ENCODE measurements at regions not wholly inside any gene's neighbourhood (a gene's known extent, or its start where the extent isn't known, plus 50 kb on each side); places are given as distances from the start of the nearest gene placed in this dataset.
"Not testable (repeated sequence)": the region's sequence is repeated elsewhere in the genome, so short reads cannot be mapped to it uniquely, and the experiment has no call there.

DNA sequence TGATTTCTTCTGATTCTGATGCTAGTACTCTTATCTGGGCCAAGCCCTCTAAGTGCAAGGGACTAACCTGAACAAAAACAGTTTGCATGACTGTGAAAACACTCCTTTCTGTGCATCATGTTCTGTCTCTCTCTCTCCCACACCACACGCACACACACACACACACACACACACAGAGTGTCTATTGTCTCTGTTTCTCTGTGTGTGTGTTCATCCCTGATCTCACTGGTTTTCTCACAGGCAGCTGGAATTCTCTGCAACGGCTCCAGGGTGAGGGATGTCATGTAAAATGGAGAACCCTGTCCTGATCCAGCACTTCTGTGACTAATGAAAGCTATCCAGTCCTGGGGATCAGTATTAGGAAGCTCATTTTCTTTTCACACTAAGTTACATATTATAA is 453.1 kb upstream of the RGMB start:
- no peaks in the 10 kb centered on the region for H3K27me3 ChIP-seq (ENCODE audit: insufficient read depth, low read depth)
- H3K4me3 ChIP-seq (IDR thresholded peaks at IDR 0.05; ENCODE audit: insufficient read depth, low read depth, low read length) = no peak overlapping the region
- no peak overlapping the region for H3K4me2 ChIP-seq
- H4K20me1 ChIP-seq (ENCODE audit: insufficient read depth) = no peaks in the 10 kb centered on the region
- no peak overlapping the region for H3K27ac ChIP-seq
- no peaks in the 10 kb centered on the region for H3K79me2 ChIP-seq (ENCODE audit: insufficient read depth, low read depth)
- no peak overlapping the region for H2AFZ ChIP-seq (ENCODE audit: low read depth)
- no peaks in the 10 kb centered on the region for H3K36me3 ChIP-seq (ENCODE audit: insufficient read depth)
- no peak overlapping the region for H3K9ac ChIP-seq
- H3K4me1 ChIP-seq (ENCODE audit: low read depth, poor library complexity, severe bottlenecking) = no peaks in the 10 kb centered on the region
- TF ChIP-seq, protein P1, sequence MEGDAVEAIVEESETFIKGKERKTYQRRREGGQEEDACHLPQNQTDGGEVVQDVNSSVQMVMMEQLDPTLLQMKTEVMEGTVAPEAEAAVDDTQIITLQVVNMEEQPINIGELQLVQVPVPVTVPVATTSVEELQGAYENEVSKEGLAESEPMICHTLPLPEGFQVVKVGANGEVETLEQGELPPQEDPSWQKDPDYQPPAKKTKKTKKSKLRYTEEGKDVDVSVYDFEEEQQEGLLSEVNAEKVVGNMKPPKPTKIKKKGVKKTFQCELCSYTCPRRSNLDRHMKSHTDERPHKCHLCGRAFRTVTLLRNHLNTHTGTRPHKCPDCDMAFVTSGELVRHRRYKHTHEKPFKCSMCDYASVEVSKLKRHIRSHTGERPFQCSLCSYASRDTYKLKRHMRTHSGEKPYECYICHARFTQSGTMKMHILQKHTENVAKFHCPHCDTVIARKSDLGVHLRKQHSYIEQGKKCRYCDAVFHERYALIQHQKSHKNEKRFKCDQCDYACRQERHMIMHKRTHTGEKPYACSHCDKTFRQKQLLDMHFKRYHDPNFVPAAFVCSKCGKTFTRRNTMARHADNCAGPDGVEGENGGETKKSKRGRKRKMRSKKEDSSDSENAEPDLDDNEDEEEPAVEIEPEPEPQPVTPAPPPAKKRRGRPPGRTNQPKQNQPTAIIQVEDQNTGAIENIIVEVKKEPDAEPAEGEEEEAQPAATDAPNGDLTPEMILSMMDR (conservative IDR thresholded peaks at IDR 0.05; ENCODE audit: low read depth, low read length) = no peak

DNA sequence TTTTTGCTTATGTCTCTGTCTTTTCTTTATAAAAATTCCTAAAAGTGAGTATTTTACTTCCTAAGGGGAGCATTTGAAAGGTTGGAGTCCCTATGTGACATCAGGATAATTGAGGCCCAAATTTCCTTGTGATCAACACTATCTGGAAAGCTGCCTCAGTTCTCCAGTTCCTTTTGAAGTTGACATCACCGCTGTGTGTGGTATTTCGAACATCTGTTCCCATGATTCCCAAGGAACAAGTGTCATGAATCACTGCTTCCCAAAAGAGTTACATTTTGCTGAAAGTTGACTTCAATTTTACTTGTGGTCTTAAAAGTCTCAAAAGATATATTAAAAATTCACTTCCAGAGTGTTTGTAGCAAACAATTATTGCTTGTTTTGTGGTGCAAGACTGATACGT is 452.1 kb upstream of the RGMB start:
- Histone ChIP-seq H3K4me2 (no peak overlapping the region), H3K36me3 (ENCODE audit: insufficient read depth) (no peaks in the 10 kb centered on the region), H3K9ac (no peak overlapping the region), H3K27me3 (ENCODE audit: insufficient read depth, low read depth) (no peaks in the 10 kb centered on the region), H3K27ac (no peak overlapping the region), H4K20me1 (ENCODE audit: insufficient read depth) (no peaks in the 10 kb centered on the region), H2AFZ (ENCODE audit: low read depth) (no peak overlapping the region), H3K4me3 (IDR thresholded peaks at IDR 0.05; ENCODE audit: insufficient read depth, low read depth, low read length) (no peak overlapping the region), H3K4me1 (ENCODE audit: low read depth, poor library complexity, severe bottlenecking) (no peaks in the 10 kb centered on the region), H3K79me2 (ENCODE audit: insufficient read depth, low read depth) (no peaks in the 10 kb centered on the region)
- TF ChIP-seq, protein P1 (conservative IDR thresholded peaks at IDR 0.05; ENCODE audit: low read depth, low read length) = no peak

DNA sequence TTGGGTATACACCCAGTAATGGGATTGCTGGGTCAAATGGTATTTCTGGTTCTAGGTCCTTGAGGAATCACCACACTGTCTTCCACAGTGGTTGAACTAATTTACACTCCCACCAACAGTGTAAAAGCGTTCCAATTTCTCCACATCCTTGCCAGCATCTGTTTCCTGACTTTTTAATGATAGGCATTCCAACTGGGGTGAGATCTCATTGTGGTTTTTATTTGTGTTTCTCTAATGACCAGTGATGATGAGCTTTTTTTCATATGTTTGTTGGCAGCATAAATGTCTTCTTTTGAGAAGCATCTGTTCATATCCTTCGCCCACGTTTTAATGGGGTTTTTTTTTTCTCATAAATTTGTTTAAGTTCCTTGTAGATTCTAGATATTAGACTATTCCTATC is 448.3 kb upstream of the RGMB start:
- not testable (repeated sequence) for H4K20me1 ChIP-seq (ENCODE audit: insufficient read depth); H3K27me3 ChIP-seq (ENCODE audit: insufficient read depth, low read depth); H3K4me2 ChIP-seq; H3K36me3 ChIP-seq (ENCODE audit: insufficient read depth); H3K4me1 ChIP-seq (ENCODE audit: low read depth, poor library complexity, severe bottlenecking); H3K4me3 ChIP-seq (IDR thresholded peaks at IDR 0.05; ENCODE audit: insufficient read depth, low read depth, low read length); H2AFZ ChIP-seq (ENCODE audit: low read depth); H3K27ac ChIP-seq; H3K9ac ChIP-seq; H3K79me2 ChIP-seq (ENCODE audit: insufficient read depth, low read depth)

DNA sequence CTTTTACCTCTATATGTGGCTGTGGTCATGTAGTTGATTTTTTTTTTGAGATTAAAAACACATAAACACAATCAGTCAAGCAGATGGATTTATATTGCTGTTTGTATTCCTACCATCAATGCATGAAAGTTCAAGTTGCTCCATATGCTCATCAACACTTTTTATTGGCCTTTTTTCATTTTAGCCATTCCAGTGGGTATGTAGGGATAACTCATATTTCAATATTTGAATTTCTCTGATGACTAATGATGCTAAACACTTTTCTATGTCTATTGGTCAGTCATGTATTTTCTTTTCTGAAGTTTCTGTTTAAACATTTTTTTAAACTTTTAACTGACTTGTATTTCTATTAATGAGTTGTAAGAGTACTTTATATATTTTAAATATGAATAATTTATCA is 445.4 kb upstream of the RGMB start:
- Histone ChIP-seq H3K36me3 (ENCODE audit: insufficient read depth) (no peaks in the 10 kb centered on the region), H3K9ac (no peak overlapping the region), H3K4me3 (IDR thresholded peaks at IDR 0.05; ENCODE audit: insufficient read depth, low read depth, low read length) (no peak overlapping the region), H4K20me1 (ENCODE audit: insufficient read depth) (no peaks in the 10 kb centered on the region), H2AFZ (ENCODE audit: low read depth) (no peak overlapping the region), H3K79me2 (ENCODE audit: insufficient read depth, low read depth) (no peaks in the 10 kb centered on the region), H3K4me2 (no peak overlapping the region), H3K27ac (no peak overlapping the region), H3K4me1 (ENCODE audit: low read depth, poor library complexity, severe bottlenecking) (no peaks in the 10 kb centered on the region), H3K27me3 (ENCODE audit: insufficient read depth, low read depth) (no peaks in the 10 kb centered on the region)
- TF ChIP-seq, protein P1 (conservative IDR thresholded peaks at IDR 0.05; ENCODE audit: low read depth, low read length) = no peak

DNA sequence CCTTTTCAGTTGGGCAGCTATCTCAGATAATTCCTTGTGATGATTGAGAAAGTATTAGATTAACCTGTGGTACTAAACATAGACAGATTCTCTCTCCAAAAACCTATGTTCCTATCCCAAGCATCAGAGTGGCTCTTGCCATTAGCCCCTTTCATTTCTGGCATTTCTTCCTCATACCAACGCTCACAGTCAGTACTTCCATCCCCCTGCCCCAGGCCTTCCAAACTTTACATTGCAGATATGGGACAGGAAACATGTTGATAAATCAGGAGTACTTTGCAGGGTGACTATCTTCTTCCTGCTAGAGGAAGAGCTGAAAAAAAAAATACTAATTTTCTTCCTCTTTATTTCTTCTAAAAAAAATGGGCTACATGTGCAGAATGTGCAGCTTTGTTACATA is 442.6 kb upstream of the RGMB start:
- Histone ChIP-seq H3K4me3 (IDR thresholded peaks at IDR 0.05; ENCODE audit: insufficient read depth, low read depth, low read length) (no peak overlapping the region), H3K27ac (no peak overlapping the region), H3K79me2 (ENCODE audit: insufficient read depth, low read depth) (no peaks in the 10 kb centered on the region), H3K27me3 (ENCODE audit: insufficient read depth, low read depth) (no peaks in the 10 kb centered on the region), H3K36me3 (ENCODE audit: insufficient read depth) (no peaks in the 10 kb centered on the region), H3K4me2 (no peak overlapping the region), H2AFZ (ENCODE audit: low read depth) (no peak overlapping the region), H3K4me1 (ENCODE audit: low read depth, poor library complexity, severe bottlenecking) (no peaks in the 10 kb centered on the region), H3K9ac (no peak overlapping the region), H4K20me1 (ENCODE audit: insufficient read depth) (no peaks in the 10 kb centered on the region)
- TF ChIP-seq, protein P1 (conservative IDR thresholded peaks at IDR 0.05; ENCODE audit: low read depth, low read length) = no peak

Data from KMS-11 (cell line).